ENCODE measurements at regions not wholly inside any gene's neighbourhood (a gene's known extent, or its start where the extent isn't known, plus 50 kb on each side); places are given as distances from the start of the nearest gene placed in this dataset.

DNA sequence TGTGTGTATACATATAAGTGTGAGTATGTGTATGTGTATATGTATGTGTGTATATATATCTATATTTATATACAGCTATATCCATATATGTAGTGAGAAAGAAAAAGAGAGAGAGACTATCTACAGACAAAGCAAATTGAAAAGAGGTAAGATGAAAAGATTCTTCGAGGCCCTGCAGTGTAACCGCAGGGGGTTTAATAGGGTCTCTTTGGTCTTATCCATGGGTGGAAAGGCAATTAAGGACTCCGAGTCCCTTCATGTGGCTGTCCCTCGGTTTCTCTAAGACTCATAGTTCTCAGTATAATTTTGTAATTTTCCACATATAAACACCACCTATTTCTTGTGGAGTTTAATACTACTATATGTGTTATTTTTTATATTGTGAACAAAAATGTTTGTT lies 50.6 kb upstream of the JAZF1 start:
- Mint-ChIP-seq H3K4me1 (no peaks in the 10 kb centered on the region), H3K27ac (no peak overlapping the region), H3K9me3 (no peaks in the 10 kb centered on the region), H3K4me3 (no peak overlapping the region), H3K36me3 (ENCODE audit: low read depth) (no peaks in the 10 kb centered on the region), H3K27me3 (peaks cover 14% of the 10 kb centered on the region)
- no peak for ATAC-seq (replicated peaks)

DNA sequence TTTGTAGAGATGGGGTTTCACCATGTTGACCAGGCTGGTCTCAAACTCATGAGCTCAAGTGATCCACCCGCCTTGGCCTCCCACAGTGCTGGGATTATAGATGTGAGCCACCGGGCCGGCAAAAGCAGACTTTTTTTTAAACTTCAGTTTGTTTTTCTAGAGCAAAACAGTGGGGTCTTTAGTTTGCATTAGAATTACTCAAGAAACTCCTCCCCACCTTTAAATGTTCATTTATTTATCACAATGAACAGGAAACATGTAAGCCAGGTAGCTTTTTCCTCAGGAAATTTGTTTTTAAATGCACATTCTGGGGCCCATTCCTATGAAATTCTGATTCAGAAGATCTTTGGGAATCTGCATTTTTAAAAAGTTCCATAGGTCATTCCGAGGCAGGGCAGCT lies 56.0 kb upstream of the JAZF1 start:
- Mint-ChIP-seq H3K4me1 (peaks cover 10% of the 10 kb centered on the region), H3K27me3 (peaks cover 26% of the 10 kb centered on the region), H3K27ac (no peak overlapping the region), H3K9me3 (no peaks in the 10 kb centered on the region), H3K36me3 (ENCODE audit: low read depth) (no peaks in the 10 kb centered on the region), H3K4me3 (no peak overlapping the region)
- ATAC-seq (replicated peaks) = no peak

DNA sequence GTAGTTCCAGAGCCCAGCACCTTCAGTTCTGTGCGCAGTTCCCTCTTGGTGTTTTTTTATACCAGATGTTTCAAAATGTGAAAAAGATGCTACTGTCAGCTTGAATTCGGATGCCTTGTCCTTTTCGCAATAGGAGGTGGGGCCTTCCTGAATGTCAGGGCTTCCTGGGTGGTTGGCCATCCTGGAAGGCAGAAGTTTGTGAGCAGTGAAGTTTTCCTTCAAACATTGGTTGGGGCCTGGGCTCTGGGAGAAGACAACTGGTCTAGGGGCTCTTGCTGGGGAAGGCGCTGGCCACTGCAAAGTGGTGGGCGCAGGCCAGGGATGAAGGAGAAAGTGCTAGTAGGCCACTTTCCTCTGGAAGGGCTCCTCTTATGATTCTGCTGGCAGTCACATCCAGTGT lies 56.8 kb upstream of the JAZF1 start:
- H3K27me3 Mint-ChIP-seq = peaks cover 26% of the 10 kb centered on the region
- no peaks in the 10 kb centered on the region for H3K36me3 Mint-ChIP-seq (ENCODE audit: low read depth)
- H3K4me3 Mint-ChIP-seq = no peak overlapping the region
- H3K4me1 Mint-ChIP-seq = peaks cover 10% of the 10 kb centered on the region
- no peak overlapping the region for H3K27ac Mint-ChIP-seq
- no peaks in the 10 kb centered on the region for H3K9me3 Mint-ChIP-seq
- ATAC-seq (replicated peaks) = no peak

DNA sequence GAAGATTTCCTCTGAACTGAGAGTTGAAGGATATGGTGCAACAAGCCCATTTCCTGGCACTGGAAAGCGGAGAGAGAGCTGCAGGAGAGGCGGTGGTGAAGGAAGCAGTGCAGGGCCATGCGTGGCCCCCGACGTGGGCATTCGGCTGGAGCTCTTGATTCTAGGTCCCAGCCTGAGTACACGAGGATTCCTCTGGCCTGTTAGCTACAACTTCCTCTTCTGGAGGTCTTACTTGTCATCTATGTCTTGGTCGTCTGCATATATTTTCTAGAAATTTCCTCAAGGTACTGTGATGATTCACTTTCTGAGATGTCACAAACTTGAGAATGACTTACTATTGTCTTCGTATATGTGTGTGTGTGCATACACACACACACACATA lies 59.2 kb upstream of the JAZF1 start:
- ATAC-seq (replicated peaks) = peak; percentile 71
- no peaks in the 10 kb centered on the region for H3K9me3 Mint-ChIP-seq
- no peaks in the 10 kb centered on the region for H3K36me3 Mint-ChIP-seq (ENCODE audit: low read depth)
- H3K4me1 Mint-ChIP-seq = peaks cover 10% of the 10 kb centered on the region
- H3K4me3 Mint-ChIP-seq = peak overlapping the region; percentile 39
- peaks cover 26% of the 10 kb centered on the region for H3K27me3 Mint-ChIP-seq
- peak overlapping the region; percentile 67 for H3K27ac Mint-ChIP-seq

DNA sequence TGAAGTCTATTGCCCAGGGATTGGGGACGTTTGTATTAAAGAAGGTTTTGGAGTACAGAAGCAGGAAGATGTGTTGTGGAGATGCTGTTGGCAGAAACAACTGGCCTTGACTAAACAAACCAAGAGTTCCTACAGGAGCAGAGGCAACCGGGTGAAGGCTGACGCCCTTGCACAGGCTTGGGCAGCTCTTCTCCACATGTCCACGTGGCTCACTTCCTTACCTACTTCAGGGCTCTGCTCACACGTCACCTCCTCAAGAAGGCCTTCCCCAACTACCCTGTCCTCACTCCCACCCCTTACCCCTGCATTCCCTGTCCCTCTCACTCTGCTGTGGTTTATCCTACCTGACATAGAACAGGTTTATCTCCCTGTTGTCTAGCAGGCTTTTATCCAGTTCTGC lies 59.9 kb upstream of the JAZF1 start:
- peaks cover 23% of the 10 kb centered on the region for H3K27me3 Mint-ChIP-seq
- ATAC-seq (replicated peaks) = no peak
- H3K36me3 Mint-ChIP-seq (ENCODE audit: low read depth) = no peaks in the 10 kb centered on the region
- no peak overlapping the region for H3K27ac Mint-ChIP-seq
- H3K9me3 Mint-ChIP-seq = no peaks in the 10 kb centered on the region
- H3K4me3 Mint-ChIP-seq = no peak overlapping the region
- peaks cover 10% of the 10 kb centered on the region for H3K4me1 Mint-ChIP-seq

DNA sequence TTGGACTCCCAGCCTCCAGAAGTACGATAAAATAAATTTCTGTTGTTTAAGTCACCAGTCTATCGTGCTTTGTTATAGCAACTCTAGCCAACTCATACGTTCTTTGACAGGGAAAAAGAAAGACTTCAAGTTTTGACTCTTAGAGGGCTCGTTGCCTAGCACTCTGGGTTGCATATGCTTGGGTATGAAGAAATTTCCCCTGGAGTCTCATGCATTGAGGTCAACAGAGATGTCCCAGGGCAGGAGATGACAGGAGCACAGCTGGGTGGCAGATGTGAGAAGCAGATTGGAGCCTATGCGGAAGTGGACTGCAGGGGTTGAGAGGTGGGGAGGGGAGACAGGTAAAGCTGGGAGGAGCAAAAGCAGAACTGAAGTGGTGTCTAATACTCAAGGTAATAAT lies 63.3 kb upstream of the JAZF1 start:
- Mint-ChIP-seq H3K4me1 (peaks cover 10% of the 10 kb centered on the region), H3K27me3 (peaks cover 11% of the 10 kb centered on the region), H3K9me3 (peaks cover 2% of the 10 kb centered on the region), H3K36me3 (ENCODE audit: low read depth) (no peaks in the 10 kb centered on the region), H3K27ac (no peak overlapping the region), H3K4me3 (no peak overlapping the region)
- no peak for ATAC-seq (replicated peaks)

DNA sequence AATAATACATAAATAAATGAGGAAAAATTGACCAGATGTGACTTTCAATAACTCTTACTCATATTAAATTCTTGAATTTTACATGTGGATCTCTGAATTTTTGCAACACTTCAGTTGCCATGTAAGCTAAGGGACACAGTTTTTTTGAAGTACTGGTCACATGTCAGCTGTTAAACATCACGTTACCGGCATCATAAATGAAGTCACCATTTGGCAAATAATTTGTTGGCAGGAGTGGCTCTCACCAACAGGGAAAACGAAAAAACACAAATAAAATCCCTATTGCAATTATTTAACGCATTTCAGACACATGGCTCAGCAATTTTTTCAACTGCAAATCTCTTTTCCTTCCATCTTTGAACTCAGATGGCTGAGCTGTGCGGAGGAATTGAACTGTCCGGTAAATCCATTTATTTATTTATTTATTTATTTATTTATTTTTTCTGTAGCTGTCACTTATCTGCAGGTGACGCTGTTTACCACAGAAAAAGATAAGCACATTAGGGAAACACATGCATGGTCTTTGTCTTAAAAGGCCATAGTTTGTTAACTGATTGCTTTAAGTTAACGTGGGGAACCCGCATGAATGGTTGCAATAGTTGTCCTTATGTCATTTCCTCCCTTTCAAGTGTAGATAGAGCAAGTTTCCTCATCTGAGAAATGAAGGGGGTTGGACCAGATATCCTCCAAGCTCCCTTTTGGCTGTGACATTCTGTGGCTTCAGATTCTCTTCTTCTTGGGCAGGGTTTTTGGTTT lies 64.7 kb upstream of the JAZF1 start:
- no peak for ATAC-seq (replicated peaks)
- Mint-ChIP-seq H3K9me3 (peaks cover 6% of the 10 kb centered on the region), H3K4me3 (no peak overlapping the region), H3K4me1 (no peaks in the 10 kb centered on the region), H3K27me3 (peaks cover 15% of the 10 kb centered on the region), H3K36me3 (ENCODE audit: low read depth) (no peaks in the 10 kb centered on the region), H3K27ac (no peak overlapping the region)

DNA sequence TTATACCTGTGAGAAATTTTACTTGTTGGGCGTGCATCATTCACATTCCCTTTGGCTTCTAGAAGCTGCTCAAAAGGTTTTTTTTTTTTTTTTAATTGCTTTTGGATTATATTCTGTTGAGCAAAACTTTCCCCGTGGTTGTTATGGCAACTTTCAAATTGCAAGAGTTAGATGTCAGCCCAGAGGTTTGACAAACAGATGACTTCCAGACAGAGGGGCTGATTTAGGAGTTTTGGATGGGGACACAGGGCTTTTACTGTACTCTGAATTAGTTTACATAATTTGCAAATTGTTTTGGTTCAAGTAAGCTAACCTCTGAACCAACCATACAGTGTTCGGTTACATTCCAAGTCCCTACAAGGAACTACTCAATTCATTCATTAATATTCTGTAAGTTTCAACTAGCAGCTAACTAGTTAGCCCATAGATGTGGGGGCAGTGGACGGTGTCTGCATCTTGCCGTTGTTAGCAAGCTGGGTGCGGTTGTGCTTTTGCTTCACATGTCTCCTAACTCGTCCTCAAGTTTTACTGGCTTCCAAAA lies 66.4 kb upstream of the JAZF1 start:
- Mint-ChIP-seq H3K27ac (no peak overlapping the region), H3K9me3 (peaks cover 6% of the 10 kb centered on the region), H3K4me3 (no peak overlapping the region), H3K4me1 (no peaks in the 10 kb centered on the region), H3K27me3 (peaks cover 14% of the 10 kb centered on the region), H3K36me3 (ENCODE audit: low read depth) (no peaks in the 10 kb centered on the region)
- ATAC-seq (replicated peaks) = no peak

DNA sequence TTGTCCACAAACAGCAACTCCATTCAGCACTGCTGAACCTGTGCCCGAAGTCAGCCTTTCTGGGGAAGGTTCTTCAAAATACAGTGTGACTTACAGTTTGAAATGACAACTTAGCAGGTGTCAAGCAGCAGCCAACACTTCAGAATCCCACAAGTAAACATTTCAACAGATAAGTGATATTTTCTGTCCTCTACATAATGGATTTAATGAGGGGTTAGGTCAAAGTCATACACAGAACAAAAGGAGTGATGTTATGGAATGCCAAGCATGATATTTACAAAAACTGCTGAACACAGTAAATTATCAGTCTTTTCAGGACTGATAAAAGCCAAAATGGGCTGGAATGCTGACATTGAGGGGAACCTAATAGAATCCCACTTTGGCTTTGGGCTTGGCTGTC lies 77.6 kb upstream of the JAZF1 start:
- Mint-ChIP-seq H3K9me3 (no peaks in the 10 kb centered on the region), H3K4me1 (no peaks in the 10 kb centered on the region), H3K36me3 (ENCODE audit: low read depth) (no peaks in the 10 kb centered on the region), H3K27ac (no peak overlapping the region), H3K27me3 (peaks cover 26% of the 10 kb centered on the region), H3K4me3 (no peak overlapping the region)
- no peak for ATAC-seq (replicated peaks)

DNA sequence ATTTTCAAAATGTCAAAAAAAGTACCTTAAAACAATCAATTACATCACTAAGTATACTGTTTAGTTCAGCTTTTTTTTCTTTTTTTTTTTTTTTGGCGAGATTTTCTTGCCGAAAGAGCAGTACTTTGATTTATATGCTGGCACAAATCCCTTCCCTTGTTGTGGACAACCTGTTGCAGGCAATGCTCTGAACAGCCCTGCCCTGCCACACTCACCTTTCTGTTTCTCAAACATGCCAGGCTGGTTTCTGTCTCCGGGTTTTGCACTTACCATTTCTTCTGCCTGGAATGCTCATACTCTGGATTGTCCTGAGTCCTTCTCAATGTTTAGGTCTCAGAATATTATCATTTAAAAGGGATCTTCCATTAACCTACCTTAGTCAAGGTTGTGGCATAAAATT lies 80.4 kb upstream of the JAZF1 start:
- H3K4me3 Mint-ChIP-seq = no peak overlapping the region
- ATAC-seq (replicated peaks) = no peak
- H3K9me3 Mint-ChIP-seq = no peaks in the 10 kb centered on the region
- H3K36me3 Mint-ChIP-seq (ENCODE audit: low read depth) = no peaks in the 10 kb centered on the region
- no peaks in the 10 kb centered on the region for H3K4me1 Mint-ChIP-seq
- H3K27me3 Mint-ChIP-seq = peaks cover 24% of the 10 kb centered on the region
- no peak overlapping the region for H3K27ac Mint-ChIP-seq

DNA sequence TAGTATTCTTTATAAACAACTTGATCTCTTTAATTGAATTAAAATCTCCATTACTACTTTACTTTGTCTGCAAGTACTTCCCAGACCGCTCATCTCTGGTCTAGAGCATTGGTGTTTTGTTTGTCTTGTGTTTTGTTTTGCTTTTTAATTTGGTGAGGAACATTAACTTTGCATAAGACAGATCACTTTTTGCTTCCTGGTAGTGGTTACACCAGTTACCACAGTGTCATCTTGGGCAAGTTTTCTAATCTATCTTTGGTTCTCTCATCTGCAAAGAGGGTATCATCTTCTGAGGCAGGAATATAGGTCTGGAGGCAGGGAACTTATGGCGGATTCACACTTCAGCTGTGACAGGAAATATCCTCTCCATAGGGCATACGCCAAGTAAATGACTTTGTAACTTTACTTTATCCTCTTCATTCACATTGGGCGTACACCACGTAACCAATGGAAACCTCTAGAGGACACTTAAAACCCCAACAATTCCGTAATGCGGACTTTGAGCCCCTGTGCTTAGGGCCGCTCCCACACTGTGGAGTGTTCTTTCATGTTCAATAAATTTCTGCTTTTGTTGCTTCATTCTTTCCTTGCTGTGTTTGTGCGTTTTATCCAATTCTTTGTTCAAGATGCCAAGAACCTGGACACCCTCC lies 83.2 kb upstream of the JAZF1 start:
- Mint-ChIP-seq H3K36me3 (ENCODE audit: low read depth) (no peaks in the 10 kb centered on the region), H3K27ac (no peak overlapping the region), H3K27me3 (peaks cover 16% of the 10 kb centered on the region), H3K4me3 (no peak overlapping the region), H3K4me1 (no peaks in the 10 kb centered on the region), H3K9me3 (no peaks in the 10 kb centered on the region)
- ATAC-seq (replicated peaks) = no peak

DNA sequence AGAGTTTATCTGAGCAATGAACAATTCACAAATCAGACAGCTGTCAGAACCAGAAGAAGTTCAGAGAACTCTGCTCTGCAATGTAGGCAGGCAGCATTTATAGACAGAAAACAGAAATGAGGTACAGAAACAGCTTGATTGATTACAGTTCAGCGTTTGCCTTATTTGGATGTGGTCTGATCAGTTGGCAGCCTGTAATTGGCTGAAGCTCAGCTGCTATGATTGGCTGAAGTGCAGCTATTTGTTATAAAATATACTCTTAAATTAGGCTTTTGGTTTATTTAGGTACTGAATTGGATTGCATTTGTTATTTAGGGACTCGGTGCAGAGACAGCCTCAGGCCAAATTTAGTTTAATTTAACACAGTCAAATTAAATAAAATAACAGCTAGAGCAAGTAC lies 85.8 kb upstream of the JAZF1 start:
- Mint-ChIP-seq H3K9me3 (peaks cover 5% of the 10 kb centered on the region), H3K4me3 (no peak overlapping the region), H3K27me3 (peaks cover 27% of the 10 kb centered on the region), H3K36me3 (ENCODE audit: low read depth) (no peaks in the 10 kb centered on the region), H3K27ac (no peak overlapping the region), H3K4me1 (peaks cover 9% of the 10 kb centered on the region)
- ATAC-seq (replicated peaks) = no peak

DNA sequence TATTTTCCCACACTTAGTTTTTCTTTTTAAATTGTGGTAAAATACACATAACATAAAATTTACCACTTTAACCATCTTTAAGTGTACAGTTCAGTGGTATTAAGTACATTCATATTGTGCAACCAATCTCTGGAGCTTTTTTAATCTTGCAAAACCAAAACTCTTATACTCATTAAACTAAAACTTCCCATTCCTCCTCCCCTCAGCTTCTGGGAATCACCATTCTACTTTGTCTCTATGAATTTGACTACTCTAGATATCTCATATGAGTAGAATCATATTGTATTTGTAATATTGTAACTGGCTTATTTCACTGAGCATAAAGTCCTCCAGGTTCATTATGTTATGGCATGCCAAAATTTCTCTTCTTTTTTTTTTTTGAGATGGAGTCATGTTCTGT lies 86.4 kb upstream of the JAZF1 start:
- H3K4me3 Mint-ChIP-seq = no peak overlapping the region
- peaks cover 5% of the 10 kb centered on the region for H3K9me3 Mint-ChIP-seq
- H3K4me1 Mint-ChIP-seq = peaks cover 9% of the 10 kb centered on the region
- no peaks in the 10 kb centered on the region for H3K36me3 Mint-ChIP-seq (ENCODE audit: low read depth)
- ATAC-seq (replicated peaks) = peak; percentile 44
- peaks cover 28% of the 10 kb centered on the region for H3K27me3 Mint-ChIP-seq
- H3K27ac Mint-ChIP-seq = no peak overlapping the region

DNA sequence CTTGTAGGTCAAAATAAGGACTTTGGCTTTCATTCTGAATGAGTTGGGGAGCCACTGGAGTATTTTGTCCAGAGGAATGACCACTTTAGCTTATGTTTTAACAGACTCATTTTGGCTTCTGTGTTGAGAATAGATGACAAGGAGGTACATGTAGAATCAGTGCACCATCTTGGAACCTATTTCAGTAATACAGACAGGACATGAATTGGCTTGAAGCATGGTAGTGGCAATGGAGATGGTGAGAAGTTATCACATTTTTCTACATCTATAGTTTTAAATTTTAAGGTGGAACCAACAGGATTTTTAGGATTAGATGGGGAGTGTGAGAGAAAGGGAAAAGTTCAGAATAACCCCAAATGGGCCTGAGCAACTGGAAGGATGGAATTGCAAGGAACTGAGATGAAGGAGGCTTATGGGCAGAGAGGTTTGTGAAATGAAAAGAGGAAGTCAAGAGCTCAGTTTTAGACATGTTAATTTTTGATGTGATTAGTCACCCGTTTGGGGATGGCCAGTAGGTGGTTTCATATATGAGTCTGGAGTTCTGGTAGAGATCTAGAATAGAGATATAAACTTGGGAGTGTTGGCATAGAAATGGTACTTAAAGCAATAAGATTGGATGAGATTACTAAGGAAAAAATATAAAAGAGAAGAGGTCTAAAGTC lies 89.2 kb upstream of the JAZF1 start:
- Mint-ChIP-seq H3K4me1 (peaks cover 9% of the 10 kb centered on the region), H3K27me3 (peaks cover 29% of the 10 kb centered on the region), H3K36me3 (ENCODE audit: low read depth) (no peaks in the 10 kb centered on the region), H3K9me3 (peaks cover 9% of the 10 kb centered on the region), H3K4me3 (no peak overlapping the region), H3K27ac (no peak overlapping the region)
- ATAC-seq (replicated peaks) = no peak

DNA sequence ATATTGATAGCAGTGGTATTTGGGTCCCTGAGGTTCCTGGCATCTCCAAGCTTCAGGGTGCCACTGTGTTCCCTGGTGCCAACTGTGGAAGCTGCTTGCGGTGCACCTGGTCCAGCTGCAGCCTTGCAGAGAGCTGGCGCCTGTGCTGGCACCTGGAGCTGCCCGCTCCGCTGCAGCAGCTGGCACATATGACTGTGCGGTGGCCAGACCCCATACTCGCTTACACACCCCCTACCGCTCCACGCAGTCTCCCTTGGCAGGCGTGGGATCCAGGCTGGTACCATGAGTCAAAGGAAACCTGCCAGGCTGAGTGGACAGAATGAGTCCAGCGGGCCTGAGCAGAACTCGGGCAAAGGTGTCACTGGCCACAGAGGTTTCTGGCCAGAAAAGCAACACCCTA lies 89.9 kb upstream of the JAZF1 start:
- peaks cover 30% of the 10 kb centered on the region for H3K27me3 Mint-ChIP-seq
- no peak for ATAC-seq (replicated peaks)
- H3K27ac Mint-ChIP-seq = no peak overlapping the region
- no peak overlapping the region for H3K4me3 Mint-ChIP-seq
- no peaks in the 10 kb centered on the region for H3K36me3 Mint-ChIP-seq (ENCODE audit: low read depth)
- peaks cover 9% of the 10 kb centered on the region for H3K9me3 Mint-ChIP-seq
- H3K4me1 Mint-ChIP-seq = peaks cover 9% of the 10 kb centered on the region

Measured in activated T-helper 17 cell treated with anti-CD3 and anti-CD28 coated beads, Interleukin-2, amount 50 U/mL, for 72 hours (primary cell).